ENCODE measurements at regions not wholly inside any gene's neighbourhood (a gene's known extent, or its start where the extent isn't known, plus 50 kb on each side); places are given as distances from the start of the nearest gene placed in this dataset.

- Histone ChIP-seq H3K4me1 (ENCODE audit: control insufficient read depth, insufficient read depth, low read length) (no peaks in the 10 kb centered on the region), H3K36me3 (ENCODE audit: control insufficient read depth in 2 of 2, insufficient read depth in 1 of 2, low read length in 2 of 2) (no peaks in the 10 kb centered on the region), H3K27ac (ENCODE audit: extremely low read depth, low read depth, low read length) (no peak overlapping the region), H3K9me3 (ENCODE audit: control insufficient read depth, insufficient read depth, low read depth, low read length) (no peaks in the 10 kb centered on the region), H3K4me3 (ENCODE audit: low read depth, low read length) (no peak overlapping the region)
- ChIA-PET CTCF (interaction anchor here (0.5 to 2.0 kb wide), 17 partner anchors 16 to 1106 kb away, joined by 3 to 6 read pairs (median 4); no protein-coding TSS in a partner anchor), POLR2A (no interaction called here)
- TF ChIP-seq ZNF654 (tag by site-specific recombination; IDR thresholded peaks at IDR 0.05; ENCODE audit: low read depth), result peak; percentile 53
- TF ChIP-seq, protein P1, sequence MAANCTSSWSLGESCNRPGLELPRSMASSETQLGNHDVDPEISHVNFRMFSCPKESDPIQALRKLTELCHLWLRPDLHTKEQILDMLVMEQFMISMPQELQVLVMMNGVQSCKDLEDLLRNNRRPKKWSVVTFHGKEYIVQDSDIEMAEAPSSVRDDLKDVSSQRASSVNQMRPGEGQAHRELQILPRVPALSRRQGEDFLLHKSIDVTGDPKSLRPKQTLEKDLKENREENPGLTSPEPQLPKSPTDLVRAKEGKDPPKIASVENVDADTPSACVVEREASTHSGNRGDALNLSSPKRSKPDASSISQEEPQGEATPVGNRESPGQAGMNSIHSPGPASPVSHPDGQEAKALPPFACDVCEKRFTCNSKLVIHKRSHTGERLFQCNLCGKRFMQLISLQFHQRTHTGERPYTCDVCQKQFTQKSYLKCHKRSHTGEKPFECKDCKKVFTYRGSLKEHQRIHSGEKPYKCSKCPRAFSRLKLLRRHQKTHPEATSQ (tag by site-specific recombination; IDR thresholded peaks at IDR 0.05), result no peak
Measured at GRCh38 chr2:138846216-138846821, 66.1 kb upstream of the NXPH2 start.

GRCh38 chr2:138842341-138842740, 62.2 kb upstream of the NXPH2 start:
- Histone ChIP-seq H3K4me3 (ENCODE audit: low read depth, low read length) (no peak overlapping the region), H3K36me3 (ENCODE audit: control insufficient read depth in 2 of 2, insufficient read depth in 1 of 2, low read length in 2 of 2) (no peaks in the 10 kb centered on the region), H3K9me3 (ENCODE audit: control insufficient read depth, insufficient read depth, low read depth, low read length) (no peaks in the 10 kb centered on the region), H3K4me1 (ENCODE audit: control insufficient read depth, insufficient read depth, low read length) (no peaks in the 10 kb centered on the region), H3K27ac (ENCODE audit: extremely low read depth, low read depth, low read length) (no peak overlapping the region)
- TF ChIP-seq ZFP69B (tag by site-specific recombination; IDR thresholded peaks at IDR 0.05), result no peak
- TF ChIP-seq HIC1 (tag by site-specific recombination; IDR thresholded peaks at IDR 0.05), result no peak
- TF ChIP-seq ZBTB44 (tag by site-specific recombination; IDR thresholded peaks at IDR 0.05), result no peak
- no peak for TF ChIP-seq ZSCAN23 (tag by site-specific recombination; IDR thresholded peaks at IDR 0.05)
- no peak for TF ChIP-seq ZNF174 (tag by site-specific recombination; IDR thresholded peaks at IDR 0.05)
- TF ChIP-seq ZNF837 (tag by site-specific recombination; IDR thresholded peaks at IDR 0.05), result no peak
- no peak for TF ChIP-seq ZNF221 (tag by site-specific recombination; IDR thresholded peaks at IDR 0.05; ENCODE audit: borderline replicate concordance)
- TF ChIP-seq, protein P2, sequence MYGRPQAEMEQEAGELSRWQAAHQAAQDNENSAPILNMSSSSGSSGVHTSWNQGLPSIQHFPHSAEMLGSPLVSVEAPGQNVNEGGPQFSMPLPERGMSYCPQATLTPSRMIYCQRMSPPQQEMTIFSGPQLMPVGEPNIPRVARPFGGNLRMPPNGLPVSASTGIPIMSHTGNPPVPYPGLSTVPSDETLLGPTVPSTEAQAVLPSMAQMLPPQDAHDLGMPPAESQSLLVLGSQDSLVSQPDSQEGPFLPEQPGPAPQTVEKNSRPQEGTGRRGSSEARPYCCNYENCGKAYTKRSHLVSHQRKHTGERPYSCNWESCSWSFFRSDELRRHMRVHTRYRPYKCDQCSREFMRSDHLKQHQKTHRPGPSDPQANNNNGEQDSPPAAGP (tag by site-specific recombination; IDR thresholded peaks at IDR 0.05), result no peak
- no peak for TF ChIP-seq SCRT2 (tag by site-specific recombination; IDR thresholded peaks at IDR 0.05)
- TF ChIP-seq TRIM28 (IDR thresholded peaks at IDR 0.05; ENCODE audit: borderline replicate concordance, low read length), result no peak
- no peak for TF ChIP-seq ZNF514 (tag by site-specific recombination; IDR thresholded peaks at IDR 0.05)
- POLR2A ChIA-PET, result no interaction called here
- CTCF ChIA-PET, result interaction anchor here (0.7 to 1.0 kb wide), 2 partner anchors 16 to 168 kb away, joined by 3 to 6 read pairs; no protein-coding TSS in a partner anchor

- H3K4me3 ChIP-seq (ENCODE audit: low read depth, low read length), result no peak overlapping the region
- TF ChIP-seq ZNF548 (tag by site-specific recombination; IDR thresholded peaks at IDR 0.05) (no peak), ZNF658 (tag by site-specific recombination; IDR thresholded peaks at IDR 0.05) (no peak), ZNF639 (tag by site-specific recombination; IDR thresholded peaks at IDR 0.05) (no peak)
- ChIA-PET POLR2A (no interaction called here), CTCF (interaction anchor here (0.7 kb wide), 2 partner anchors 167 to 1123 kb away, joined by 3 to 6 read pairs; no protein-coding TSS in a partner anchor)
- H3K27ac ChIP-seq (ENCODE audit: extremely low read depth, low read depth, low read length), result no peak overlapping the region
- H3K4me1 ChIP-seq (ENCODE audit: control insufficient read depth, insufficient read depth, low read length), result no peaks in the 10 kb centered on the region
- H3K36me3 ChIP-seq (ENCODE audit: control insufficient read depth in 2 of 2, insufficient read depth in 1 of 2, low read length in 2 of 2), result no peaks in the 10 kb centered on the region
- no peaks in the 10 kb centered on the region for H3K9me3 ChIP-seq (ENCODE audit: control insufficient read depth, insufficient read depth, low read depth, low read length)
Measured at GRCh38 chr2:138841459-138841858, 61.3 kb upstream of the NXPH2 start.
